Vagina (tissue), 2 donors: ENCODE measurements at regions not wholly inside any gene's neighbourhood (a gene's known extent, or its start where the extent isn't known, plus 50 kb on each side); places are given as distances from the start of the nearest gene placed in this dataset.
"Not testable (repeated sequence)": the region's sequence is repeated elsewhere in the genome, so short reads cannot be mapped to it uniquely, and the experiment has no call there.

Experiments
- DNase-seq, 2 donors: peaks; one replicate each; pipeline ENCODE4 v3.0.0-alpha.2; 2017; ENCODE audit errors: extremely low spot score in 2 of 2
- H3K27ac ChIP-seq: fragments of 200-600 bp; sonication (generic); one replicate; pipeline ENCODE4 v1.5.1; 2019
- H3K27me3 ChIP-seq: fragments of 200-600 bp; sonication (generic); one replicate; pipeline ENCODE4 v1.5.1; 2019
- H3K36me3 ChIP-seq, 2 donors: fragments of 200-600 bp; sonication (generic); one replicate each; pipeline ENCODE4 v1.5.1; 2017 to 2019
- H3K4me1 ChIP-seq: fragments of 200-600 bp; sonication (generic); one replicate; pipeline ENCODE4 v1.5.1; 2019
- H3K4me3 ChIP-seq, 2 donors: fragments of 200-600 bp; sonication (generic); 1 replicate in 1 of 2; 2 replicates in 1 of 2; pipeline ENCODE4 v1.5.1; 2016 to 2019
- H3K9me3 ChIP-seq: fragments of 200-600 bp; sonication (generic); one replicate; pipeline ENCODE4 v1.5.1; 2019
- POLR2A ChIP-seq, 2 donors: fragments of 450-650 bp; IDR thresholded peaks; one replicate each; pipeline ENCODE4 v1.6.1; 2017; ENCODE audit warnings: antibody characterized with exemption in 2 of 2, mild to moderate bottlenecking in 2 of 2, moderate library complexity in 2 of 2
- POLR2AphosphoS5 ChIP-seq, 2 donors: sonication (generic); formaldehyde crosslinking; IDR thresholded peaks; one replicate each; pipeline ENCODE4 v1.9.0; 2017; ENCODE audit warnings: antibody characterized with exemption in 2 of 2, mild to moderate bottlenecking in 2 of 2, low read depth in 1 of 2; ENCODE audit not compliant: insufficient read depth in 1 of 2
- intact Hi-C: fragments of 100-400 bp; cut with DNase I; formaldehyde crosslinking; loops from one replicate; pipeline ENCODE4 v1.15.1; 2023
- TF ChIP-seq, protein P1 (sequence below), 3 experiments: fragments of 450-650 bp in 2 of 3; fragments of 200-600 bp in 1 of 3; sonication (generic) in 1 of 3; IDR thresholded peaks; one replicate each; pipeline ENCODE4 v1.5.1; 2017 to 2019; ENCODE audit warnings: antibody characterized with exemption in 3 of 3, mild to moderate bottlenecking in 2 of 3, moderate library complexity in 2 of 3

DNA sequence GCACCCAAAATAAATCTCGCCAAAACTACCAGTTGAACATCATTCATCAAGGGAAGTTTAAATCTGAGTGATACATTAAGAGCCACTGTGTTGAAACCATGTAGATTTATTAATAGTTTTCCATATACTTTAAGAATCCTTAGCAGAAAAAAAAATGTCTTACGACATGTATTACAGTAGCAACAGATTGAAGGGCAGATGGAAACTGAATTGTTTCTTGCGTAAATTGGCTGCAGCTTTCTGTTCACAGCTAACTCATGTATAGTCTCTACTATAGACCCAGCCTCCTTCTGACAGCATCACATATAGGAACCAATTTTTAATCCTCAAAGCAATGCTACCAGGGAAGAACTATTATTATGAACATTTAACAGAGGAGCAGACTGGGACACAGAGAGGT is 195.2 kb upstream of the PUDP start:
- DNase-seq, result no peak
- Histone ChIP-seq H3K9me3 (no peaks in the 10 kb centered on the region), H3K27me3 (no peaks in the 10 kb centered on the region), H3K4me3 (no peak overlapping the region), H3K27ac (no peak overlapping the region), H3K4me1 (no peaks in the 10 kb centered on the region), H3K36me3 (no peaks in the 10 kb centered on the region)
- TF ChIP-seq, protein P1, sequence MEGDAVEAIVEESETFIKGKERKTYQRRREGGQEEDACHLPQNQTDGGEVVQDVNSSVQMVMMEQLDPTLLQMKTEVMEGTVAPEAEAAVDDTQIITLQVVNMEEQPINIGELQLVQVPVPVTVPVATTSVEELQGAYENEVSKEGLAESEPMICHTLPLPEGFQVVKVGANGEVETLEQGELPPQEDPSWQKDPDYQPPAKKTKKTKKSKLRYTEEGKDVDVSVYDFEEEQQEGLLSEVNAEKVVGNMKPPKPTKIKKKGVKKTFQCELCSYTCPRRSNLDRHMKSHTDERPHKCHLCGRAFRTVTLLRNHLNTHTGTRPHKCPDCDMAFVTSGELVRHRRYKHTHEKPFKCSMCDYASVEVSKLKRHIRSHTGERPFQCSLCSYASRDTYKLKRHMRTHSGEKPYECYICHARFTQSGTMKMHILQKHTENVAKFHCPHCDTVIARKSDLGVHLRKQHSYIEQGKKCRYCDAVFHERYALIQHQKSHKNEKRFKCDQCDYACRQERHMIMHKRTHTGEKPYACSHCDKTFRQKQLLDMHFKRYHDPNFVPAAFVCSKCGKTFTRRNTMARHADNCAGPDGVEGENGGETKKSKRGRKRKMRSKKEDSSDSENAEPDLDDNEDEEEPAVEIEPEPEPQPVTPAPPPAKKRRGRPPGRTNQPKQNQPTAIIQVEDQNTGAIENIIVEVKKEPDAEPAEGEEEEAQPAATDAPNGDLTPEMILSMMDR (IDR thresholded peaks at IDR 0.05), result no peak
- TF ChIP-seq POLR2AphosphoS5 (IDR thresholded peaks at IDR 0.05; ENCODE audit: insufficient read depth in 1 of 2, low read depth in 1 of 2) (no peak), POLR2A (IDR thresholded peaks at IDR 0.05) (no peak)
- intact Hi-C loops, result no loop called here

DNA sequence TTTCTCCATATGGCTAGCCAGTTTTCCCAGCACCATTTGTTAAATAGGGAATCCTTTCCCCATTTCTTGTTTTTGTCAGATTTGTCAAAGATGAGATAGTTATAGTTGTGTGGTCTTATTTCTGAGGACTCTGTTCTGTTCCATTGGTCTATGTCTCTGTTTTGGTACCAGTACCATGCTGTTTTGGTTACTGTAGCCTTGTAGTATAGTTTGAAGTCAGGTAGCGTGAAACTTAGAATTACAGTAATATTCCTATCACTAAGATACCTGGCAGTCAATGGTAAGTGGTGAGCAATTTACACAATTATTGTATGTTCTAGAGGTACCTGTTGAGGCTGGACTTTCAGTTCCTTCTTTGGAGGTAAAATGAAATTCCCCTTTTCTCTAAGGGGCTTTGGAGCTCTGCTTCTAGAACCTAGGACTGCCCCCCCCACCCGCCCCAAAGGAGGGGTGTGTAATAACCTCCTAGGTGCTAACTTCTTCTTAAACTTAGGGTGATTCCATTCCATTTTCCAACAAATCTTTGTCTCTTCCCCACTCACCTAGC is 187.9 kb upstream of the PUDP start:
- H3K27ac ChIP-seq, H3K36me3 ChIP-seq, intact Hi-C loops, H3K4me1 ChIP-seq, H3K4me3 ChIP-seq, H3K27me3 ChIP-seq, DNase-seq, H3K9me3 ChIP-seq: not testable (repeated sequence)

DNA sequence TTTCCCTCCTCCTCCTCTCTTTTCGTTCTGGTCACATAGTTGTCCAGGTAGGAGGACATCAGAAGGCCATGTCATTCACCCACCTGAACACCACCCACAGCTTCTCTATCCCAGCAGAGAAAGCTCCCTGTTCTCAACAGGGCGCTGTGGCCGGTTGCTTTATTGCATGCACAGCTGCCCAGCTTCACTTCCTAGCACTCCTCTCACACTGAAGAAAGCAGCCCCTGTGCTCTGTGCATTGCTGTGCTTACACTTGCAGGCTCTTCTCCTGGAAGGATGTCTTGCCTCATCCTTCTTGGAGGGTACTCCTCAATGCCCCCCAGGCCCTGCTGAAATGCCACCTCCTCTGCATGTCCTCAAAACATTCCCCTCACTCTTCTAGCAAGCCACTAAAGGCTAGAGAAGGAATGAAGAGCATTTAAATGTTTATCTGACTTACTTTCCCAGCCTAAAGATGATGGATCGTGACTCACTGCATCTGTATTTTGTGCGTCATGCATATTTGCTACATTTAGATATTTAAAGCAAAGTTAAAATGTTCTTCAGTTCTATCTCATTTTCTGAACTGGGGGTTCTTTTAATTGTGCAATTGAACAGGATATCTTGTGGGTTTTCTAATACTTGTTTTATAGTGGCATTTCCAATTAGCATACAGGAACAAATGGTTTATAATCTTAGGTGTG is 186.4 kb upstream of the PUDP start:
- Histone ChIP-seq H3K27me3 (no peaks in the 10 kb centered on the region), H3K4me3 (no peak overlapping the region), H3K4me1 (no peaks in the 10 kb centered on the region), H3K36me3 (no peaks in the 10 kb centered on the region), H3K9me3 (no peaks in the 10 kb centered on the region), H3K27ac (no peak overlapping the region)
- intact Hi-C loops, result no loop called here
- TF ChIP-seq POLR2AphosphoS5 (IDR thresholded peaks at IDR 0.05; ENCODE audit: insufficient read depth in 1 of 2, low read depth in 1 of 2), result no peak
- no peak for TF ChIP-seq POLR2A (IDR thresholded peaks at IDR 0.05)
- TF ChIP-seq, protein P1 (IDR thresholded peaks at IDR 0.05), result no peak
- DNase-seq, result no peak

DNA sequence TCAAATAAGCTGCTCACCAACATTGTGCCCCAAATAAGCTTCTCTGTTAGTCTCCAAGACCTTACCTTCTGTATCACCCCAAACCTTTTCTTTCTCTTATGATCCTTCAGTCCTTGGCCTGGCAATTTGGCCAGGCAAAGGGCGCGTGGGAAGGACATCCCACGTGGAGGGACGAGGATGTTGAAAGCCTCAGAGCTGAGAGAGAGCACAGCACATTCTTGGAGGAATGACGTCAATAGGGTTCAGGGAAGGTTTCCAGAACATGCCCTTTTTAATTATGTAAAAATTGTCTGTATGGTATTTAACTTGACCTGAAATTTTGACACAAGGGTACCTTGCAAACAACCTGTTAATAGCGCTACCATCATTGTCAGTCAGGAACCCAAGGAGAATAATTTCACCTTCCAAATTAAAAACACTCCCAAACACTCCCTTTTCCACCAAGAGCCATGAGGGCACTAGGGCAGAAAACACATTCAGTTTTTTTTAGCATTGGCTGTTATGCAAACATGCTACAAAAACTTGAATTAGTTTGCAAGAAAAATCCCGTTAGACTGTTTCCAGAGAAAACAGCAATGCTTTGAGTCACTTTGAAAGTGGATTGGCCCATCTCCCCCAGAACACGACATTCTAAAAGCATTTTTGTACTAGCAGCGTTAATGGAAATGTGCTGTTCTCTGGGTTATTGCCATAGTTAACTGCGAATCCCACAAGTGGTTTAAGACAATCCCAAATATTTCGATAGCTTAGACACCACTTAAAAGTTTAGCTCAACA is 183.2 kb upstream of the PUDP start:
- Histone ChIP-seq H3K27ac (peak overlapping the region; percentile 20), H3K36me3 (no peaks in the 10 kb centered on the region), H3K9me3 (no peaks in the 10 kb centered on the region), H3K27me3 (no peaks in the 10 kb centered on the region), H3K4me3 (no peak overlapping the region), H3K4me1 (no peaks in the 10 kb centered on the region)
- intact Hi-C loops, result no loop called here
- DNase-seq, result no peak
- TF ChIP-seq POLR2A (IDR thresholded peaks at IDR 0.05) (no peak), POLR2AphosphoS5 (IDR thresholded peaks at IDR 0.05; ENCODE audit: insufficient read depth in 1 of 2, low read depth in 1 of 2) (no peak)
- TF ChIP-seq, protein P1 (IDR thresholded peaks at IDR 0.05), result no peak

DNA sequence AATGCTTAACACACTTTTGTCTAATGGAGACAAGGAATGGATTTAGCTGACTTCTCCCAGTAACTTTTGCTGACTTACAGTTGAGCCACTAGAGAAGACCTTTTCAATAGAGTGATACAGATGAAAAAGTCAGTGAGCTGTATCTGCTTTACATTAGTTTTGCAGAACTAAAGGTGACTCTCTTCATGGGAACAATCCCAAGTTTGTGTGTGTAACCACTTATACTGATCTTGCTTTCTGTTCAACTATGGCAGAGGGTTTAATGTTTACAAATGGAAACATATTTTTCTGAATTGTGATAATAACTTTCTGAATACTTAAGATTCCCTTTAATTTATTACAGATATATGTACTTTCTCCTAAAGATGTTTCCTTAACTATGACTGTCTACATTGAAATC is 182.6 kb upstream of the PUDP start:
- DNase-seq, result no peak
- Histone ChIP-seq H3K4me3 (no peak overlapping the region), H3K36me3 (no peaks in the 10 kb centered on the region), H3K9me3 (no peaks in the 10 kb centered on the region), H3K4me1 (no peaks in the 10 kb centered on the region), H3K27ac (peak overlapping the region; percentile 20), H3K27me3 (no peaks in the 10 kb centered on the region)
- intact Hi-C loops, result no loop called here
- TF ChIP-seq POLR2AphosphoS5 (IDR thresholded peaks at IDR 0.05; ENCODE audit: insufficient read depth in 1 of 2, low read depth in 1 of 2) (no peak), POLR2A (IDR thresholded peaks at IDR 0.05) (no peak)
- TF ChIP-seq, protein P1 (IDR thresholded peaks at IDR 0.05), result no peak
